ENCODE measurements at regions not wholly inside any gene's neighbourhood (a gene's known extent, or its start where the extent isn't known, plus 50 kb on each side); places are given as distances from the start of the nearest gene placed in this dataset.

- DNase-seq = no peak
- H3K27ac Mint-ChIP-seq = no peak overlapping the region
- H3K9me3 Mint-ChIP-seq = no peaks in the 10 kb centered on the region
- no peak for TF ChIP-seq CTCF (IDR thresholded peaks at IDR 0.05)
- H3K4me3 Mint-ChIP-seq = no peak overlapping the region
- H3K27me3 Mint-ChIP-seq (ENCODE audit: low read depth, poor library complexity) = peaks cover 2% of the 10 kb centered on the region
- no peaks in the 10 kb centered on the region for H3K36me3 Mint-ChIP-seq (ENCODE audit: low read depth)
- no peaks in the 10 kb centered on the region for H3K4me1 Mint-ChIP-seq
Observed at GRCh38 chr5:8895062-8895461, 650.8 kb downstream of the SEMA5A start.

- peaks cover 2% of the 10 kb centered on the region for H3K27me3 Mint-ChIP-seq (ENCODE audit: low read depth, poor library complexity)
- no peaks in the 10 kb centered on the region for H3K4me1 Mint-ChIP-seq
- H3K9me3 Mint-ChIP-seq = no peaks in the 10 kb centered on the region
- DNase-seq = no peak
- no peak overlapping the region for H3K27ac Mint-ChIP-seq
- H3K36me3 Mint-ChIP-seq (ENCODE audit: low read depth) = no peaks in the 10 kb centered on the region
- no peak for TF ChIP-seq CTCF (IDR thresholded peaks at IDR 0.05)
- H3K4me3 Mint-ChIP-seq = no peak overlapping the region
Observed at GRCh38 chr5:8895599-8895998, 650.3 kb downstream of the SEMA5A start.

GRCh38 chr5:8897316-8897715, 648.6 kb downstream of the SEMA5A start:
- peaks cover 3% of the 10 kb centered on the region for H3K27me3 Mint-ChIP-seq (ENCODE audit: low read depth, poor library complexity)
- TF ChIP-seq CTCF (IDR thresholded peaks at IDR 0.05) = no peak
- no peak for DNase-seq
- H3K27ac Mint-ChIP-seq = no peak overlapping the region
- no peaks in the 10 kb centered on the region for H3K36me3 Mint-ChIP-seq (ENCODE audit: low read depth)
- H3K4me3 Mint-ChIP-seq = no peak overlapping the region
- H3K9me3 Mint-ChIP-seq = no peaks in the 10 kb centered on the region
- H3K4me1 Mint-ChIP-seq = no peaks in the 10 kb centered on the region

GRCh38 chr5:8905021-8905420, 640.9 kb downstream of the SEMA5A start:
- Mint-ChIP-seq H3K4me3 (no peak overlapping the region), H3K27me3 (ENCODE audit: low read depth, poor library complexity) (peaks cover 3% of the 10 kb centered on the region), H3K4me1 (no peaks in the 10 kb centered on the region), H3K27ac (no peak overlapping the region), H3K36me3 (ENCODE audit: low read depth) (no peaks in the 10 kb centered on the region), H3K9me3 (peaks cover 7% of the 10 kb centered on the region)
- no peak for TF ChIP-seq CTCF (IDR thresholded peaks at IDR 0.05)
- DNase-seq = no peak

GRCh38 chr5:8906303-8906967, 639.4 kb downstream of the SEMA5A start:
- Mint-ChIP-seq H3K36me3 (ENCODE audit: low read depth) (no peaks in the 10 kb centered on the region), H3K27ac (no peak overlapping the region), H3K4me3 (no peak overlapping the region), H3K4me1 (no peaks in the 10 kb centered on the region), H3K9me3 (peaks cover 7% of the 10 kb centered on the region), H3K27me3 (ENCODE audit: low read depth, poor library complexity) (peaks cover 2% of the 10 kb centered on the region)
- TF ChIP-seq CTCF (IDR thresholded peaks at IDR 0.05) = no peak
- no peak for DNase-seq

GRCh38 chr5:8907168-8907868, 638.6 kb downstream of the SEMA5A start:
- Mint-ChIP-seq H3K27ac (no peak overlapping the region), H3K4me3 (no peak overlapping the region), H3K36me3 (ENCODE audit: low read depth) (no peaks in the 10 kb centered on the region), H3K27me3 (ENCODE audit: low read depth, poor library complexity) (no peaks in the 10 kb centered on the region), H3K4me1 (no peaks in the 10 kb centered on the region), H3K9me3 (peaks cover 7% of the 10 kb centered on the region)
- TF ChIP-seq CTCF (IDR thresholded peaks at IDR 0.05) = no peak
- no peak for DNase-seq
